Renal cortex interstitium (tissue), 11 donors: ENCODE measurements at regions not wholly inside any gene's neighbourhood (a gene's known extent, or its start where the extent isn't known, plus 50 kb on each side); places are given as distances from the start of the nearest gene placed in this dataset.

ENCODE experiments used
- DNase-seq, 11 donors: peaks; one replicate each; pipeline ENCODE4 v3.0.0-alpha.2; 2013; ENCODE audit warnings: low read depth in 9 of 11, low spot score in 4 of 11; ENCODE audit errors: extremely low read depth in 1 of 11

- DNase-seq: no peak
These were observed 988.8 kb upstream of the NR2F2 start for GRCh38 chr15:95341686-95342085.

DNA sequence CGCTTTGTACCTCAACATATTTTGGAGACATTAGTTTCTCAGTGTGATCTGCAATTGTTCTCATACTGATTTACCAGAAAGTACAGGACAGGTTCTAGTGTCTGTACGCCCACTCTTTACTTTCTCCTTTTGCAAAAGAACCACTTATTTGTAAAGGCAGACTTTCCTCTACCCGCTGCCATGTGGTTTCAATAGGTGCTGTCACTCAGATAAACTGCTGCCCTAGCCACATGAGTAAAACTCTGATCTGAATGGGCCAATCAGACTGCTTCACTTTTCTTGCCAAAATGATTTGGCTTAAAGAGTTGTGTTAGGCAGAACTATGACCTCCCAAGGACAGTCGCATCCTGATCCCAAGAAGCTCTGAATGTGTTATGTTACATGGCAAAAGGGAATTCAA is 984.6 kb upstream of the NR2F2 start:
- no peak for DNase-seq

DNA sequence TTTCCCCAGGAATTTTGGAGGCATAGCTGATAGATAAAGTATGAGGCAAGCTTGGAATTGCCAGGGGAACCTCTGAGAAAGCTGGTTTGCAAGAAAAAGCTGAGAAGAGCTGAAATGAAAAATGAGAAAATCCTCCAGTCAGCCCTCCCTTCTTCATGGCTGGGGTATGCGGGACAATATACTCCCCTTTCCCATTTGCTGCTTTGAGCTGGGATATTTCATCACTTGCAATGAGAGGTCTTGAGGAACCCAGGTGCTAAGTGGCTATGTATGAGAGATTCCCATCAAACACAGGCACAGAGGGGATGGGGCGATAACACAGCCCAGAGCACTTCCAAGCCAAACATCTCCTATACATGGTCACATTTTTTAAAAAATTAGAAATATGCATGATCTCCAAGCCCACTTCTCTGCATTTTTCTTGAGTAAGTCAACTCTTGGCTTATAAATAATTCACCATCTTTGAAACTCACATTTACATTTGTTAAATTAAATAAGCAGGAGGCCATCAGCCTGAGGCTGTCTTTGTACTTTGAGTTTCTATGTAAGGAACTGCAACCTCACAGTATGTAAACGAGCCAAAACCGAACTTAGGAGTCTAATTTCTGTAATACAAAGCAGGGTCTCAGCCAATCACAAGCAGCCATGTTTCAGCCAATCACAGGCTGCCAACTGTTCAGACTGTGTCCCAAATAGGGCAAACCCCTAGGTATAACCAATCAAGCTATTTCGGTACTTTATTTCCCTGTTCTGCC is 983.6 kb upstream of the NR2F2 start:
- DNase-seq: no peak

- no peak for DNase-seq
These were observed 982.7 kb upstream of the NR2F2 start for GRCh38 chr15:95347837-95348236.

DNA sequence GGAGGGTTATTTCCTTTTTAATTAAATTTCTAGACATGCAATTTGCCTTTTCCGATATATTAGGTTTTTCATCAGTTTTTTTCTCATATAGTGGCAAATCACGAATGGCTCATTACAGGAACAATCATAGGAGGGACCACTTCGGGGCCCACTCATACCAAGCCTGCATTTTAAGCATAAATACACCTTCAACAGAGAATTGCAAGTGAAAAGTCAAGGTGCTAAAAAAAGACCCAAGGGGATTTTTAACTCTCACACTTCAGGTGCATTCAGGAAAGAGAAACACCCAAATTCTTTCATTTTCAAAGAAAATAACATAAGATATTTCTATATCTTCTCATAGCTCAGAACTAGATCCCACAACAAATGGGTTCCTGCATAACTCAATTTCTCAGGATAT is 979.6 kb upstream of the NR2F2 start:
- DNase-seq: no peak

- DNase-seq: no peak
These were observed 977.8 kb upstream of the NR2F2 start for GRCh38 chr15:95352631-95353187.

DNA sequence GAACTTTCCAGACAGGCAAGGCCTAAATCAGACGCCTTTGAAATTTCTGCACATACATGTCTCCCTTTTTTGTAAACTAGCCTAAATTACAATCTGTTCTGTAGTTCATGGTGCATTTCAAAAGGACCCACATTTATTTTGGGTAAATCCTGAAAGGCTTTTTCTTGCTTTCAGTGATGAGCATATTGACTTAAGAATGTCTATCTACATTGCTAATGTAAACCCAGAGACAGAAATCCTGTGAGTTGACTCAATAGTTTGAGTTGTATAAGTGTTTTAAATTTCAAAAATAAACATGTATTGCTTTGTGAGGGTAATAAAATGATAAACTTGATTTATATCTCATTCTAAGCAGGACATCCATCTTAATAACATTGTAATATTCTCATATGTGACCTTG is 977.0 kb upstream of the NR2F2 start:
- no peak for DNase-seq

- DNase-seq: no peak
These were observed 970.5 kb upstream of the NR2F2 start for GRCh38 chr15:95359966-95360365.

DNA sequence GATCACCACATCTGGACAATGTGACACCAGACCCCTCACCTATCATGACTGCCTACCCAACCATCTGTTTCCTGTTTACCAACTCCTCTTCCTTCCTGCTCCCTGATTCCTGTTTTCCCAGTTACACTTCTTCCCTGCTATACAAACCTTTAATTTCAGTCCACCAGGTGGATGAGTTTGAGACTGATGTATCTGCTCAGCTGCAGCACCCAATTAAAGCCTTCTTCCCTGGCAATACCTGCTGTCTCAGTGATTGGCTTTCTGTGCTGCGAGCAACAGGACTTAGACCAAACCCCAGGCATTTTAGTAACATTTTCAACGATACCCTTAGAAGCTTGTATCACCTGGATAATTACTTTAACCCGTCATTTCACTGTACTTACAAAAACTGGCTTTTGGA is 968.2 kb upstream of the NR2F2 start:
- DNase-seq: no peak

GRCh38 chr15:95363646-95364045 is 966.9 kb upstream of the NR2F2 start:
- DNase-seq: no peak

GRCh38 chr15:95365511-95366107 is 964.9 kb upstream of the NR2F2 start:
- DNase-seq: peak; percentile 48 to 87 (median 78)

- no peak for DNase-seq
These were observed 962.3 kb upstream of the NR2F2 start for GRCh38 chr15:95368191-95368590.

DNA sequence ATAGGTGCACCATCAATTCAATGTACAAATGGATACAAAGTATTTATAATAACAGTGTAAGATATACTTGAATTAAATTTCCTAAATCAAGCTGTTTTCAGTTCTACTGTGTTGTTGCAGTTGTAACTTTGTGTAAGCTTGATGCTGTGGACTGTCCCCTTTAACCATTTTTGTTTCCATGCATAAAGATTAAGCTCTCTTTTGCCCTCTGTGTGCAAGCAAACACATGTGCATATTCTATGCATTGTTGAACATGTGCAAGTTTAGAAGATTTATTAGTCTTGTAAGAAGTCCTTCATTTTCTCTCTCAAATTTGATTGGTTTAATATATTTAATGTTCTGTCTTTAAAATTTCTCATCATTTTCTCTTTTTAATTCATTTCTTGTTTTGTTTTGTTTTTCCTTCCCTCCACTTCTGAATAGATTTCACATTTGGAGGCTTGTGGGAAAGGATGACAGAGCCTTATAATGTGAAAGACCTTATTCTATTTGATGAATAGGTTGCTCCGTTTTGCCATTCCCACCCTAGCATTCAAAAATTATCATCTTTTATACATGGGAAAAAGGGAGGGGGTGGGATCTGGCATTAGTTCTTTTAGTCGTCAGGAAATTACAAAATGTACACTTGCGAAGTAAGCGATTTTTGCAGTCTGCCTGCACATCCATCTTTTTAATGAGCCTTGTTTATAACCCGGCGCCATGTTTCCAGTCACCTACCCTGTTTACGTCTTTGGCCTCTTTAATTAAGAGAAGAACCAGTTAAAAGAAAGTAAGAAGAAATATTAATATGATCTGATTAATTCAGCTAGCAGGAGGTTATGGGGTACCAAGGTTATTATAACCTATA is 961.5 kb upstream of the NR2F2 start:
- no peak for DNase-seq

DNA sequence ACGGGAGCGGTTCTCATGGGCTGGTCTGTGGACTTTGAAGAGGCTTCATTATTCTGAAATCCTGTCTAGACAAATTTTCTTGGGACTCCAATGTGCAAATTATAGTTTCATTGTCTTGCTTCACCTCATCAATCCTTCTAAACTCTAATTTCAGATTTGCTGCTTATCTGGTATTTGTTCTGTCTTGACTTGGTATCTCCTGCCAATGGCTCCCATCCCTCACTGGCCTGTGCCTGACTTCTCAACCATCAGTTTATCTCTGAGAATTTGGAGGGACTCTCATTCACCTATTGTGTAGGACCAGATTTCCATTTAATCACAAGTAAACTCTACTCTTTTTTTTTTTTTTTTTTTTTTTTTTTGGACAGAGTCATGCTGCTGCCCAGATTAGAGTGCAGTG is 960.2 kb upstream of the NR2F2 start:
- no peak for DNase-seq

DNA sequence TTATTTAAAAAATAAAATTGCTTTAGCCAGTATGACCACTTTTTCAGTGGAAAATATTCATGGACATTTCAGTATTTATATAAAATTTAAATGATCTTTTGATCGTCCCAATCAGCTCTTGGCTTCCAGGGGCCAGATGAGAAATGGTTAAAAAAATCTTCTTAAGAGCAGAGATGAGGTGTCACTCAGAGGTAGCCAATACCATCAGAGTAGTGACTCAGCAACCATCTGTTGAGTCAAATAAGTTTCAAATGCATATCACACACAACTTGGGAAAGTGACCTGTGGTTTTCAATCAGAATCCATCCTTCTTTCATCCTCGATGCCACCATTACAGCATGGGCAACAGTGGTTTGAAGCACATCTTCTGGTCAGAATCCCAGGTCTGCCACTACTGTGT is 958.8 kb upstream of the NR2F2 start:
- DNase-seq: no peak

GRCh38 chr15:95375281-95375680 is 955.2 kb upstream of the NR2F2 start:
- DNase-seq: no peak

DNA sequence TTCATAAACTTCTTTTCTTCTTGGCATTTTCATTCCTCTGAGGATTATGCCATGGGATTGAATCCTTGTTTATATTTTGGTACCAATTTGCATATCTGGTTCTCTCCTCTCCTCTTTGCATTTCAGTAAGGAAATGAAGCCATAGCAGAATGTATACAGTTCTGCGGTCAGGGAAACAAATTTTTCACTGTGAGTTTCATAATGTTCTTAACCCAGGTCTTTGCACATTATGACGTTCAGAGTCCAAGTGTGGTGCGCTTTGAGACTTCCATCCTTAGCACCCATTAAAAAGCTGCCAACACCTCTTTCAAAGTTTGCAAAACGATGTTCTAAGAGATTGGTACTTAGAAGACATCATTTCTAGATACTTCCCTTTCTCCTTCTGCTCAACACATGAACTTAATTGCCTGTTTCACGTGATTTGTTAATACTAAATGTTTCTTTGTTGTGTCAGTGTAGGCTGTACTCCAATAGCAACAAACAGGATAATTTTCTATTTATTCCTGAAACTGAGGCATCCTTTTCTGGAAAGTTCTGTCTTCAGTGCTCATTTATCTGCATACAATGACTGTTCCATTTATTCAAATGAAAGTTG is 953.1 kb upstream of the NR2F2 start:
- no peak for DNase-seq

- DNase-seq: no peak
These were observed 936.1 kb upstream of the NR2F2 start for GRCh38 chr15:95394186-95395067.

- no peak for DNase-seq
These were observed 930.1 kb upstream of the NR2F2 start for GRCh38 chr15:95400428-95400827.
